Heart left ventricle (tissue), 13 donors: ENCODE measurements at regions not wholly inside any gene's neighbourhood (a gene's known extent, or its start where the extent isn't known, plus 50 kb on each side); places are given as distances from the start of the nearest gene placed in this dataset.

Experiments
- POLR2A ChIP-seq, 2 donors: fragments of 450-650 bp; IDR thresholded peaks; one replicate each; pipeline ENCODE4 v1.6.1; 2017; ENCODE audit warnings: antibody characterized with exemption in 2 of 2, mild to moderate bottlenecking in 2 of 2, moderate library complexity in 2 of 2
- TF ChIP-seq, protein P1 (sequence below), 12 donors: fragments of 200-600 bp; sonication (generic) in 4 of 12; IDR thresholded peaks; one replicate each; pipeline versions ENCODE4 v1.5.0 to v1.8.0; 2018 to 2022; ENCODE audit warnings: antibody characterized with exemption in 12 of 12, mild to moderate bottlenecking in 5 of 12
- donor health status: ischemic (EF 13 %, LVEDD 7.1; RV severe dilation, severe dysfunction).
- donor health status: DM: no; HTN: yes; CAD: no.
- donor health status: DM: no; HTN: no; CAD: no.
- donor health status: ischemic (EF 25% LVEDD 6.9; RV normal size, moderate dysfunction).
- donor health status: ischemic (EF 25% LVEDD 5.7; RV mildly dilated, moderate dysfunction).
- donor health status: ischemic (EF 35%, LVEDD 5.7; RV mildly dilated, moderate dysfunction).
- donor health status: nonischemic (EF 11% LVEDD 7.7; RV severe dilation, severe dysfunction).
- donor health status: DM: yes; HTN: yes; CAD: no.
- donor health status: PGD.
- donor health status: ischemic (EF 29% LVEDD 5.4; RV normal size, mild dysfunction).
- donor health status: nonischemic (EF 23%, LVEDD 6.1; RV moderate dilation, normal function).

DNA sequence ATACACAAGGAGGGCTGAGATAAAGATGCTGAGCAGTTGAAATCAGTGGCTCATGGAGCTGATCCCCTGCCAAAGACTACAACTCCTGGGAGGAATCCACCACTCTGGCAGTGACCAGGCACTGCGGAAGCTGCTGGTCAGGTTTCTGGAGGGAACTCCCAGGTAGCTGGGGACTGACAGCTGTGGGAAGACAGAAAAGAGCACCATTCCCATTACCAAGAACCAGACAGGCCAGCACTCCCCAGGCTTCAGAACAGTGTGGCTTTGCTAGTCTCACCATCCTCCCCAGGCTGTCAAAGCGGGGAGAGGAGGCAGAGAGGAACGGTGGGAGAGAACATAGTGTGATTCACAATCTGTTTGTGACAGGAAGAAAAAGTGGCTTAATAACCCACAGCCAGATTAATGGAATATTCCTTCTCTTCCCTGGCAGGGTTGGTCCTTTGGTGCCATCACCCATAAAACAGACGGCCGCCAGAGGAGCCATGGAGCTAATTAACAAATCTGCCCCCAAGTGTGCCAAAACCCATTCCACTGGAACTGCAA lies 92.1 kb downstream of the MAB21L3 start:
- TF ChIP-seq, protein P1, sequence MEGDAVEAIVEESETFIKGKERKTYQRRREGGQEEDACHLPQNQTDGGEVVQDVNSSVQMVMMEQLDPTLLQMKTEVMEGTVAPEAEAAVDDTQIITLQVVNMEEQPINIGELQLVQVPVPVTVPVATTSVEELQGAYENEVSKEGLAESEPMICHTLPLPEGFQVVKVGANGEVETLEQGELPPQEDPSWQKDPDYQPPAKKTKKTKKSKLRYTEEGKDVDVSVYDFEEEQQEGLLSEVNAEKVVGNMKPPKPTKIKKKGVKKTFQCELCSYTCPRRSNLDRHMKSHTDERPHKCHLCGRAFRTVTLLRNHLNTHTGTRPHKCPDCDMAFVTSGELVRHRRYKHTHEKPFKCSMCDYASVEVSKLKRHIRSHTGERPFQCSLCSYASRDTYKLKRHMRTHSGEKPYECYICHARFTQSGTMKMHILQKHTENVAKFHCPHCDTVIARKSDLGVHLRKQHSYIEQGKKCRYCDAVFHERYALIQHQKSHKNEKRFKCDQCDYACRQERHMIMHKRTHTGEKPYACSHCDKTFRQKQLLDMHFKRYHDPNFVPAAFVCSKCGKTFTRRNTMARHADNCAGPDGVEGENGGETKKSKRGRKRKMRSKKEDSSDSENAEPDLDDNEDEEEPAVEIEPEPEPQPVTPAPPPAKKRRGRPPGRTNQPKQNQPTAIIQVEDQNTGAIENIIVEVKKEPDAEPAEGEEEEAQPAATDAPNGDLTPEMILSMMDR (IDR thresholded peaks at IDR 0.05), result no peak
- TF ChIP-seq POLR2A (IDR thresholded peaks at IDR 0.05), result no peak
